Smooth muscle cell (in vitro differentiated cells): ENCODE measurements at regions not wholly inside any gene's neighbourhood (a gene's known extent, or its start where the extent isn't known, plus 50 kb on each side); places are given as distances from the start of the nearest gene placed in this dataset.

Experiments
- DNase-seq: peaks from one replicate; lab custom pipeline; 2025; ENCODE audit not compliant: unreplicated experiment; lab: John Stamatoyannopoulos, UW
- H2AFZ ChIP-seq: fragments of 200-600 bp; sonication (generic); 2 replicates; pipeline ENCODE4 v1.6.0; 2016; ENCODE audit warnings: antibody characterized with exemption, low read depth, mild to moderate bottlenecking
- H3F3A ChIP-seq: fragments of 200-600 bp; sonication (generic); 2 replicates; pipeline ENCODE4 v1.6.0; 2017; ENCODE audit warnings: antibody characterized with exemption, low read depth
- H3K27ac ChIP-seq: fragments of 200-600 bp; sonication (generic); 2 replicates; pipeline ENCODE4 v1.5.1; 2016; ENCODE audit warnings: low read depth, mild to moderate bottlenecking
- H3K27me3 ChIP-seq: fragments of 200-600 bp; sonication (generic); 2 replicates; pipeline ENCODE4 v1.6.1; 2016; ENCODE audit warnings: low read depth, mild to moderate bottlenecking
- H3K36me3 ChIP-seq: fragments of 200-600 bp; sonication (generic); 2 replicates; pipeline ENCODE4 v1.5.1; 2016; ENCODE audit warnings: low read depth
- H3K4me1 ChIP-seq: fragments of 200-600 bp; sonication (generic); 2 replicates; pipeline ENCODE4 v1.5.1; 2016; ENCODE audit warnings: low read depth
- H3K4me2 ChIP-seq: fragments of 200-600 bp; sonication (generic); 2 replicates; pipeline ENCODE4 v1.6.0; 2016; ENCODE audit warnings: mild to moderate bottlenecking
- H3K4me3 ChIP-seq: fragments of 200-600 bp; sonication (generic); 2 replicates; pipeline ENCODE4 v1.5.1; 2016; ENCODE audit warnings: mild to moderate bottlenecking
- H3K79me2 ChIP-seq: fragments of 200-600 bp; sonication (generic); 2 replicates; pipeline ENCODE4 v1.6.0; 2016; ENCODE audit warnings: low read depth, mild to moderate bottlenecking
- H3K9ac ChIP-seq: fragments of 200-600 bp; sonication (generic); 2 replicates; pipeline ENCODE4 v1.6.0; 2016; ENCODE audit warnings: low read depth
- H3K9me3 ChIP-seq: fragments of 200-600 bp; sonication (generic); replicated peaks from 2 replicates; pipeline ENCODE4 v1.5.1; 2016; ENCODE audit warnings: low read depth
- H4K20me1 ChIP-seq: fragments of 200-600 bp; sonication (generic); 2 replicates; pipeline ENCODE4 v1.6.0; 2016; ENCODE audit warnings: low read depth
- WGBS: methylation state at CpG from one replicate; pipeline ENCODE4 v1.1.7; 2016; ENCODE audit warnings: low lambda C conversion rate; 5-methylcytosine and 5-hydroxymethylcytosine counted together
- TF ChIP-seq, protein P1 (sequence below): fragments of 200-600 bp; sonication (generic); IDR thresholded peaks from 2 replicates; pipeline ENCODE4 v1.5.1; 2017; ENCODE audit warnings: borderline replicate concordance, mild to moderate bottlenecking, antibody characterized with exemption; ENCODE audit not compliant: insufficient read depth, poor library complexity, severe bottlenecking

- TF ChIP-seq, protein P1, sequence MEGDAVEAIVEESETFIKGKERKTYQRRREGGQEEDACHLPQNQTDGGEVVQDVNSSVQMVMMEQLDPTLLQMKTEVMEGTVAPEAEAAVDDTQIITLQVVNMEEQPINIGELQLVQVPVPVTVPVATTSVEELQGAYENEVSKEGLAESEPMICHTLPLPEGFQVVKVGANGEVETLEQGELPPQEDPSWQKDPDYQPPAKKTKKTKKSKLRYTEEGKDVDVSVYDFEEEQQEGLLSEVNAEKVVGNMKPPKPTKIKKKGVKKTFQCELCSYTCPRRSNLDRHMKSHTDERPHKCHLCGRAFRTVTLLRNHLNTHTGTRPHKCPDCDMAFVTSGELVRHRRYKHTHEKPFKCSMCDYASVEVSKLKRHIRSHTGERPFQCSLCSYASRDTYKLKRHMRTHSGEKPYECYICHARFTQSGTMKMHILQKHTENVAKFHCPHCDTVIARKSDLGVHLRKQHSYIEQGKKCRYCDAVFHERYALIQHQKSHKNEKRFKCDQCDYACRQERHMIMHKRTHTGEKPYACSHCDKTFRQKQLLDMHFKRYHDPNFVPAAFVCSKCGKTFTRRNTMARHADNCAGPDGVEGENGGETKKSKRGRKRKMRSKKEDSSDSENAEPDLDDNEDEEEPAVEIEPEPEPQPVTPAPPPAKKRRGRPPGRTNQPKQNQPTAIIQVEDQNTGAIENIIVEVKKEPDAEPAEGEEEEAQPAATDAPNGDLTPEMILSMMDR, result no peak
- no peaks in the 10 kb centered on the region for H3K9me3 ChIP-seq
- no peaks in the 10 kb centered on the region for H3K79me2 ChIP-seq
- no peak overlapping the region for H3K9ac ChIP-seq
- DNase-seq, result no peak
- H3K4me2 ChIP-seq, result peak overlapping the region; percentile 44
- no peaks in the 10 kb centered on the region for H3K4me1 ChIP-seq
- no peak overlapping the region for H3K27ac ChIP-seq
- H4K20me1 ChIP-seq, result no peaks in the 10 kb centered on the region
- no peak overlapping the region for H3K4me3 ChIP-seq
- H3K36me3 ChIP-seq, result no peaks in the 10 kb centered on the region
- H3F3A ChIP-seq, result no peaks in the 10 kb centered on the region
- no peak overlapping the region for H2AFZ ChIP-seq
- H3K27me3 ChIP-seq, result no peaks in the 10 kb centered on the region
These were observed 540.8 kb downstream of the SI start for GRCh38 chr3:164537485-164537884.

DNA sequence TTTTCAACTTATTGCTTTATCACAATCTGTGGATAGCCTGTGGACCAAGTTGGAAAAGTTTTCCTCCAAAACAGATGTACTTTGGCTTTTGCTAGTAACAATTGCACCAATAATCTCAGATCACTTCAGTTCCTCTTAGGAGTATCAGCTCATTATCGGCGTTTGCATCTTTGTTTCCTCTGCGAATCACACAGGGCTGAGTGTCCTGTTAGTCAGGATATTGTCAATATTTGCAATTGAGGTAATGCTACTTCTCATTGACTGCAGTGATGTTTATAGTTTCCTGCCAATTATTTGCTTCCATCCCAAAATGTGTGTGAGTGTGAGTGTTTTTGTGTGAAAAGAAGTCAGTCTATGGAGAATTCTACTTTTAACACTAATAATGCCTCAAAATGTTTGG lies 545.0 kb downstream of the SI start:
- Histone ChIP-seq H3K36me3 (no peaks in the 10 kb centered on the region), H3K4me2 (no peak overlapping the region), H3K9me3 (no peaks in the 10 kb centered on the region), H3K9ac (no peak overlapping the region), H3K27ac (no peak overlapping the region), H4K20me1 (no peaks in the 10 kb centered on the region), H3K79me2 (no peaks in the 10 kb centered on the region), H3K4me1 (no peaks in the 10 kb centered on the region), H3K27me3 (no peaks in the 10 kb centered on the region), H3K4me3 (no peak overlapping the region), H2AFZ (no peak overlapping the region), H3F3A (no peaks in the 10 kb centered on the region)
- 84% methylated on average over 3 of the region's 3 CpGs for WGBS
- DNase-seq, result no peak
- TF ChIP-seq, protein P1, result no peak

GRCh38 chr3:164526250-164526649 lies 552.0 kb downstream of the SI start:
- Histone ChIP-seq H3K4me3 (no peak overlapping the region), H3K27ac (no peak overlapping the region), H3K27me3 (no peaks in the 10 kb centered on the region), H3K79me2 (no peaks in the 10 kb centered on the region), H3K36me3 (no peaks in the 10 kb centered on the region), H3K4me2 (no peak overlapping the region), H4K20me1 (no peaks in the 10 kb centered on the region), H3K9ac (no peak overlapping the region), H3K4me1 (no peaks in the 10 kb centered on the region), H2AFZ (no peak overlapping the region), H3K9me3 (no peaks in the 10 kb centered on the region), H3F3A (no peaks in the 10 kb centered on the region)
- 89% methylated on average over 2 of the region's 2 CpGs for WGBS
- TF ChIP-seq, protein P1, result no peak
- DNase-seq, result no peak

DNA sequence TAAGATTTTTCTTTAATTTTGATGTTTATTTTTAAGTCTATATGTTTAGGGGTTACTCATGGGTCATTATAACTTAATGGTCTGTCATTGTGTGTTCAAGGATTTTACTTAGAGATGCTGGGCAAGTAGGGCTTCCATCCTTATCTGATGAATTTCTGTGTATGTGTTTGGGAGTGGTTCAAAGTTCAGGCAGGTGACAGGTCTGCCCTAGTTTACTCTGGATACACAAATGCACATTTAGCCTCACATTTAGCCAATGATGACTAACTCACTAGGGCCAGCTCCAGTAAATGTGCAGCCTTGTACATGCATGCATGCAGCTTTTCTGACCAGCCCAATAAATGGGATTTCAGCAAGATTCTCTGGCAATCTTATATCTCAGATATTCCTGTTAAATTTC lies 554.1 kb downstream of the SI start:
- Histone ChIP-seq H3K4me1 (no peaks in the 10 kb centered on the region), H4K20me1 (no peaks in the 10 kb centered on the region), H3K9ac (no peak overlapping the region), H2AFZ (no peak overlapping the region), H3F3A (no peaks in the 10 kb centered on the region), H3K9me3 (no peaks in the 10 kb centered on the region), H3K79me2 (no peaks in the 10 kb centered on the region), H3K36me3 (no peaks in the 10 kb centered on the region), H3K27me3 (no peaks in the 10 kb centered on the region), H3K4me2 (no peak overlapping the region), H3K4me3 (no peak overlapping the region), H3K27ac (no peak overlapping the region)
- TF ChIP-seq, protein P1, result no peak
- DNase-seq, result no peak
